Stimulated activated naive CD4-positive, alpha-beta T cell (primary cell): ENCODE measurements at regions not wholly inside any gene's neighbourhood (a gene's known extent, or its start where the extent isn't known, plus 50 kb on each side); places are given as distances from the start of the nearest gene placed in this dataset.

Experiments
- DNase-seq, 6 experiments: peaks; one replicate each; lab custom pipeline; 2025; lab: John Stamatoyannopoulos, UW

- no peak for DNase-seq
These were observed 265.6 kb downstream of the PTEN start for GRCh38 chr10:88129013-88129412.

DNA sequence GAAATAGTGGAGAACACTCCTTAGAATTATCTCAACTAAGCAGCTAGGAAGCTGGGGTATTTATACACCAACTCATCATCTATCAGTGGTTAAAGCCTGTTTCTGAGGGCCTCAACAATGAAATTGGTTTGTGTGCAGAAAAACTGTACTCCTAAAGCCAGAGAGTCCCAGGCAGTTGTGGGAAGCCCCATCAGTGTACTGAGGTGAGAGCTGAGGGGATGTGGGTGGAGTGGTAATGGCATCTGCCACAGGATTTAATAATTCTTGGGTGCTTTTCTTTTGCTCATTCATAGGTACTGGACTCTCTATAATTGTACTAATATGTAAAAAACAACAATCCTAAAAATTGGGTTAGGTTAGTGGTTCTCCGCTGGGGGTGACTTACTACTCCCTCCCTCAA is 267.5 kb downstream of the PTEN start:
- no peak for DNase-seq

GRCh38 chr10:88131511-88132139 is 268.2 kb downstream of the PTEN start:
- DNase-seq: no peak

DNA sequence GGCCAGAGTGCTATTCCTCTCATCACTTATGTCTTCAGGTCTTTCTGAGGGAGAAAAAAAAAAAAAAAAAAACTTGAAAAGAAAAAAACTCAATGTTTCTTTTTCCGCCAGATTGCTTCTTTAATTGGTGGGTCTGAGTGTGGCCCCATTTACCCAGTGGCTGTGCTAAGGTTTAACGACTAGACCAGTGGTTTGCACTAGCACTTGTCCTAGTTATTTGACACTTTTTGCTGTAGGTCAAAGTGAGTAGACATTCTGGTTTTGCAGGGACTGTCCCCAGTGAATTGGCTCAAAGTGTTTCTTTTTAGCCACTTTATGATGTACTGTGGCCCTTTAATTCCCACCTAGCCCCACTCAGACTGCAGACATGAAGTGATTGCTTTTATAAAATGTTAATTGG is 273.3 kb downstream of the PTEN start:
- no peak for DNase-seq

GRCh38 chr10:88138319-88138848 is 275.0 kb downstream of the PTEN start:
- no peak for DNase-seq

GRCh38 chr10:88147000-88147798 is 283.8 kb downstream of the PTEN start:
- DNase-seq: no peak

GRCh38 chr10:88149906-88150305 is 286.5 kb downstream of the PTEN start:
- DNase-seq: no peak

DNA sequence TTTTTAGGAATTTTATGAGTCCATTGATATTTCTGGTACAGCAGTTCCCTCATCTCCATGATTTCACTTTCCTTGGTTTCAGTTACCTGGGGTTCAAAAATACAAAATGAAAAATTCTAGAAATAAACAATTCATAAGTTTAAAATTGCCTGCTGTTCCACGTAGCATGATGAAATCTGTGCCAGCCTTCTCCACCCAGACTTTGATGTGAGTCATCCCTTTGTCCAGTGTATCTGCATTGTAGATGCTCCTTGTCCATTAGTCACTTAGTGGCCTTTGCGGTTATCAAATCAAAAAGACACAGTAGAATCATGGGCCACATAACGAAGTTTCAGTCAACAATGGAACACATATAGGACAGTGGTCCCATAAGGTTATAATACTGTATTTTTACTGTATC is 286.9 kb downstream of the PTEN start:
- DNase-seq: no peak

DNA sequence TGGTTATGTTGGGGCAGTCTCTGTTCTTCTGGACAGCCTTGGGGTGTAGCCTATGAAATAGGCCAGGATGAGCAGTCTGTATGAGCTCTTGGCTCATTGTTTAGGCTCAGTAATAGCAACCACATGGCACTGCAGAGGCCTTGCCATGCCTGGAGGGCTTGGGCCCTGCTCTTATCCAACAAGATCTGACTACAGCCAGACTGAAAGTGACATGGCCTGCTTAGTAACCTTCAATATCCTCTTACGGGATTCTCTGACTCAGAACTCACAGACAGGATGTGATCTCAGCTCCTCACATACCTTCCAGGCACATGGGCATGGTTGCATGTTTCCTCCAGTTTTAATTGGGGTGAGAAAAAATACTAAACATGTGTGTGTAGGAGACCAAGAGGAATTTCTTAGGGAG is 289.3 kb downstream of the PTEN start:
- peak in 2 of 6 experiments; percentile 7 to 12 for DNase-seq

GRCh38 chr10:88154596-88155250 is 291.3 kb downstream of the PTEN start:
- DNase-seq: no peak

GRCh38 chr10:88156341-88156740 is 292.9 kb downstream of the PTEN start:
- DNase-seq: no peak

DNA sequence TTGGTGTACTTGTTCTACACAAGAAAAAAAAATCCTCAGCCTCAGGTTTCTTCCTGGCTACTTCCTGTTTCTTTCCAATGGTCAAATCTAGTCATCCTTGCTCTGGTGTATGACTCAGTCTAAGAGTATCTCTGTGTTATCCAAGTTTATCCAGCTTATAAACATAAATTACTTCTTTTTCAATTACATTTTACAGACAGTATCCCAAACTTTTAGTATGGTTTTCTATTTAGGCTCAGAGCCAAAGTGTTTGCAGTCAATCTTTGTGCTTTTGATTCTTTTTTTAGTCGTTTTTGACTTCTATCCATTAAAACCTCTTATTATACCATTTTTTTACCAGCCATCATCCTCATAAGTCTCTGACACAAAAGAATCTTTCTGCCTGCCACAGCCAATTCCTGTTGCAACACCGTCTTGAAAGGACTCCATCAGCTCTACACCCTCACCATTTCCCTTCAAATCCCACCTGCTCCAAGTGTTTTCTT is 294.6 kb downstream of the PTEN start:
- no peak for DNase-seq

GRCh38 chr10:88158526-88159122 is 295.2 kb downstream of the PTEN start:
- DNase-seq: no peak

DNA sequence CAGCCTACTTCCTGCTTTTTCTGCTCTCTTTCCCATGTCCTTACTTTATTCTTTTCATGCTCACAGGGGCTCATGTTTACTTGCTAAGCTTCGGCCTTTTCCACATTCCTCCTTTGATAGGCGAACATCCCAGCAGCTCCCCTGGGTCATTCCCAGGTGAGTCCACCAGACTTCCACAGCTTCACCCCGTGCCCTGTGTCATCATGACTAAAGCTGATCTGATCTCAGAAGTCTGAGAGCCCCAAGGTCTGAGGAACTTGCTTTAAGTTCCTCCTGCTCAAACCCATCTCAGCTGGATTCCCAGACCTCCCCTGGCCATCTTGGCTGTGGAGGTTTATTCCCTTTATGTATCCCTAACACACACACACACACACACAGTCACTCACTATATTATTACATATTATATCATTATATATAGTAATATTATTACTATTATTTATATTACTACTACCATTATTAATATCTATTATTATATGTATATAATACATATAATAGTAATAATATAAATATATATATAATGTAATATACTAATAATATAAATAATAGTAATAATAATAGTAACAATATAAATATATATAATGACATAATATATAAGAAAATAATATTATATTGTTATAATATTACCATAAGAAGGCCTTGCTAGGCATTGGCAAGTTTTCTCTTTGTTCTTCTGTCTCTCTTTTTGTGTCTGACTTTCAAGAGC is 295.9 kb downstream of the PTEN start:
- no peak for DNase-seq

DNA sequence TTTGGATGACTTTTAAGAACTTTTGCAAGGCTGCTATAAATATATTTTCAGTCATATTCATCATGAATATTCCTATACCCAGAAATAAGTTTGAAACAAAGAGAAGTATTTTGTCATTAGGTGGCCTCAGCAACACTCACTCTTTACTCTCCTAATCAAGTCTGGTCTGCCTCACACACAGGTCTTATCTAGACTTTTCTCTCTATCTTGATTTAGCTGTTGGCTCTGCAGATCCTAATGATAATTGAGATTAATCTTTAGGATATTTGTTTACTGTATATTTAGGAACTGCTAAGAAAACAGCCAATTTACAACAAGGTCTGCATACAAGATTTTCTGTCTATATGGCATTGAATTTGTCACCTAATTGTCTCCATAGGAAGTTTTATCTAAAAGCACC is 297.6 kb downstream of the PTEN start:
- DNase-seq: no peak

DNA sequence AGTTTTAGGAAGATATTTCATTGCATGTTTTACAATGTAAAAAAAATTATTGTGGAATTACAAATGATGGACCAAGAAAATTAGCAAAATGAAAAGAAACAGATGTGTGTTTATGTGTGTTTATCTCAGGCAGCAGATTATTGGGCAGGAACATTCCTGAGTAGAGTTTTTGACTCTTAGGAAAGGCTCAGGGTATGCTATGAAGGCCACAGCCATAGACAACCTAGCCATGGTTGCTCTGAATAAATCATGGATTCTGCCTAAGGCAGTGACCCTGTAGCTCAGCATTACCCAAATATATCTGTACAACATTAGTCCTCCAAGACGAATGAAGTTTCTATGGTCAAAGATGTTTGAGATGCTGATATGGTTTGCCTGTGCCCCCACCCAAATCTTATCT is 298.3 kb downstream of the PTEN start:
- DNase-seq: no peak

- no peak for DNase-seq
These were observed 299.4 kb downstream of the PTEN start for GRCh38 chr10:88162852-88163251.

DNA sequence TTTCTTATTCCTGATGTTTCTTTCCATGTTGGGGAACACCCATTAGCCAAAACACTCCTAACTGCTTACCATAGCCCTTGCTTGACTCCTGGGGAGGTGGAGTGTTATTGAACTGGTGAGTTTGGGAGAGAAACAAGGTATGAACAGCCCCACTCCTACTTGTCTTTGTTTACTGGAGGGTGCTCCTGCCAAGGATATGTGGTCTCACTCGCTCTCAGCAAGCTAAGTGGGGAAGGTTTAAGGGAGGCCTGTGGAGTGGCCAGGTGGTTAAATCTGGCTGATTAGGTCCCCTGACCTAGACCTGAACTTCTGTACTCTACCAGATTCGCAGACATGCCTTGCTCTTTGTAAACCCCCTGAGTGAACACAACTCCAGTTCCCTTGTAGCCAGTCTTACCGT is 300.1 kb downstream of the PTEN start:
- no peak for DNase-seq

- no peak for DNase-seq
These were observed 301.0 kb downstream of the PTEN start for GRCh38 chr10:88164471-88164870.

GRCh38 chr10:88165849-88166271 is 302.4 kb downstream of the PTEN start:
- DNase-seq: no peak

DNA sequence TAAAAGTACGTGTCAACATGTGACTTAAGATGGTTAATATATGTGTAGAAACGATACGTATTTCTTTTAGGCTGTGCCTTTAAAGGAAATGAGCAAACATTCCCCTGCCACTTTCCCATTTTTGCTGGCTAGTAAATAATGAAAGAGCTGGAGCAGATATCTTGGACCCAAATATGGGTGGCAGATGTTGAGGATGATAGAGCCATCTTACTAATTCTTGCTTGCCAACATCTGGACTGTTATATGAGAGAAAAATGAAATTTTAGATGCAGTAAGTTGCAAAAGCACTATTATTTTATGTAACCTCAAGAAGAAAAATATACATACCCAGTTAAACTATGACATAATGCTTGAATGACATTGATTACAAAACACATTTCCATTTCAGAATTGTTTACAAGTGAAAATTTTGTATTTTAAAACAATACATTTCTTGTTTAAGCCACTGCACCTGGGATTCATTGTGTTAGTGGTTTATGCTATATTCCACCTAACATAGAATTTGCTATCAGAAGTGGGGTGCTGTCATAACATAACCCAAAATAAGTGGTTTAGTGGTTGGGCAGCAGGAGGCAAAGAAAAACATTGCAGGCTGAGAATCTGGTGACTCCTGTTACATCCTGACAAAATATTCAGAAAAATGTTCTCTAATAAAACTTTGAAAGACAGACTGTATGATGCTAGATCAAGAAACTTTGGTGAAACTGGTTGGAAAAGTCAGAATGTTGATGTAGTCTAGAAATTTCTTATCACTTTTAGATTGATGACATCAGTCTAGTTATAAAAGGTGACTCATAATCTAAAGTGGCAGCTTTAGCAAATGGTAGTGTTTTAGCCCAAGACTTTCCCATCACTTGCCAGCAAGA is 305.0 kb downstream of the PTEN start:
- DNase-seq: no peak
